Muscle of leg (tissue), 3 donors: ENCODE measurements at regions not wholly inside any gene's neighbourhood (a gene's known extent, or its start where the extent isn't known, plus 50 kb on each side); places are given as distances from the start of the nearest gene placed in this dataset.

Experiments used
- DNase-seq: peaks from one replicate; pipeline ENCODE4 v3.0.0; 2013
- H3K27ac ChIP-seq: one replicate; pipeline ENCODE4 v1.5.1; 2013; ENCODE audit warnings: mild to moderate bottlenecking, low read length, control low read depth
- H3K27me3 ChIP-seq: one replicate; pipeline ENCODE4 v1.6.1; 2013; ENCODE audit warnings: low read length; ENCODE audit not compliant: control insufficient read depth, insufficient read depth
- H3K36me3 ChIP-seq: one replicate; pipeline ENCODE4 v1.6.1; 2013; ENCODE audit warnings: low read length; ENCODE audit not compliant: control insufficient read depth, insufficient read depth
- H3K4me1 ChIP-seq: one replicate; pipeline ENCODE4 v1.6.1; 2013; ENCODE audit warnings: low read length; ENCODE audit not compliant: control insufficient read depth, insufficient read depth
- H3K4me3 ChIP-seq: one replicate; pipeline ENCODE4 v1.5.1; 2013; ENCODE audit warnings: low read length, control low read depth
- H3K9me3 ChIP-seq: replicated peaks from 2 replicates; pipeline ENCODE4 v1.6.1; 2013; ENCODE audit warnings: low read depth, low read length; ENCODE audit not compliant: control insufficient read depth
- WGBS: methylation state at CpG from one replicate; pipeline ENCODE4 v1.1.5; 2013; ENCODE audit warnings: missing lambda C conversion rate; ENCODE audit not compliant: insufficient coverage; 5-methylcytosine and 5-hydroxymethylcytosine counted together

- Histone ChIP-seq H3K36me3 (no peaks in the 10 kb centered on the region), H3K27me3 (no peaks in the 10 kb centered on the region), H3K4me1 (no peaks in the 10 kb centered on the region), H3K4me3 (no peak overlapping the region), H3K9me3 (peaks cover 9% of the 10 kb centered on the region), H3K27ac (no peak overlapping the region)
- no CpG with 5 or more reads among the region's 2 CpGs for WGBS
- no peak for DNase-seq
These were observed 628.3 kb upstream of the ADGRL2 start for GRCh38 chr1:81172483-81172882.

GRCh38 chr1:81170721-81171120 lies 630.0 kb upstream of the ADGRL2 start:
- no peak for DNase-seq
- Histone ChIP-seq H3K27me3 (no peaks in the 10 kb centered on the region), H3K4me3 (no peak overlapping the region), H3K9me3 (peaks cover 9% of the 10 kb centered on the region), H3K4me1 (no peaks in the 10 kb centered on the region), H3K36me3 (no peaks in the 10 kb centered on the region), H3K27ac (no peak overlapping the region)
- no CpG with 5 or more reads among the region's 2 CpGs for WGBS

DNA sequence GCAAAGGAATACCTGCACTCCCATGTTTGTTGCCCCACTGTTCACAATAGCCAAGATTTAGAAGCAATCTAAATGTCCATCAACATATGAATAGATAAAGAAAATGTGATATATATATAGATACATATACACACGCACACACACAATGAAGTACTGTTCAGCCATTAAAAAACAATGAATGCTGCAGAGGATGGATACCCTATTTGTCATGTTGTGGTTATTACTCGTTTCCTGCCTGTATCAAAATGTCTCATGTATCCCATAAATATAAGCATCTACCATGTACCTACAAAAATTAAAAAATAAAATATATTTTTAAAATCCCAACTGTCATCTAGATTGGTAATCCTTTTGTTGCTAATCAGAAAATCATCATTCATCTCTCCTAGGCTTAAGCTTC lies 634.8 kb upstream of the ADGRL2 start:
- no peak overlapping the region for H3K27ac ChIP-seq
- WGBS: no CpG with 5 or more reads among the region's 2 CpGs
- no peak overlapping the region for H3K4me3 ChIP-seq
- H3K36me3 ChIP-seq: no peaks in the 10 kb centered on the region
- DNase-seq: no peak
- no peaks in the 10 kb centered on the region for H3K4me1 ChIP-seq
- no peaks in the 10 kb centered on the region for H3K9me3 ChIP-seq
- no peaks in the 10 kb centered on the region for H3K27me3 ChIP-seq

GRCh38 chr1:81160696-81161095 lies 640.0 kb upstream of the ADGRL2 start:
- H3K4me3 ChIP-seq: no peak overlapping the region
- H3K4me1 ChIP-seq: no peaks in the 10 kb centered on the region
- H3K27ac ChIP-seq: no peak overlapping the region
- 93% methylated on average over 3 of the region's 3 CpGs for WGBS
- DNase-seq: no peak
- no peaks in the 10 kb centered on the region for H3K27me3 ChIP-seq
- no peaks in the 10 kb centered on the region for H3K36me3 ChIP-seq
- H3K9me3 ChIP-seq: no peaks in the 10 kb centered on the region

GRCh38 chr1:81158592-81158991 lies 642.1 kb upstream of the ADGRL2 start:
- Histone ChIP-seq H3K27me3 (no peaks in the 10 kb centered on the region), H3K4me3 (no peak overlapping the region), H3K9me3 (no peaks in the 10 kb centered on the region), H3K4me1 (no peaks in the 10 kb centered on the region), H3K27ac (no peak overlapping the region), H3K36me3 (no peaks in the 10 kb centered on the region)
- DNase-seq: peak; percentile 14
- 33% methylated on average over 1 of the region's 3 CpGs for WGBS

- H3K4me1 ChIP-seq: no peaks in the 10 kb centered on the region
- H3K9me3 ChIP-seq: no peaks in the 10 kb centered on the region
- no peak overlapping the region for H3K4me3 ChIP-seq
- no peaks in the 10 kb centered on the region for H3K36me3 ChIP-seq
- DNase-seq: no peak
- H3K27ac ChIP-seq: no peak overlapping the region
- no CpG with 5 or more reads among the region's 1 CpG for WGBS
- H3K27me3 ChIP-seq: no peaks in the 10 kb centered on the region
These were observed 643.0 kb upstream of the ADGRL2 start for GRCh38 chr1:81157686-81158085.

DNA sequence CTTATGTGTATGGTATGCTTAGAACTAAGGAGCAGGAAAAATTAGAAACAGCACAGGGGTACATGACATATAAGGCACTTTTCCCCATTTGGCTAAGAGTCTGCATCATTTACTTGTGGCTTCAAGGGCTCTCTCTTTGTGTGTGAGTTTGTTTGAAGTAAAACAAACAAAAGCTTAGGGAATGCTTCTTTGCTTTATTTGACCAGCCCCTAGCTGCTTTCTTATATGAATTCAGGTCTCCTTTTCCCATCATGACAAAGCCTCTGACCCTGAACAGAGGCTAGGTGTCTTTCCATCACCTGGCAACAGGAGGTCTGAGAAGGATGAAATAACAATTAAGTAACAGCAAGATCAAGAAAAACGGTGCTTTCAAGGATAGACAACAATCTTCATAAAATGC lies 643.8 kb upstream of the ADGRL2 start:
- Histone ChIP-seq H3K27me3 (no peaks in the 10 kb centered on the region), H3K9me3 (no peaks in the 10 kb centered on the region), H3K36me3 (no peaks in the 10 kb centered on the region), H3K27ac (no peak overlapping the region), H3K4me1 (no peaks in the 10 kb centered on the region), H3K4me3 (no peak overlapping the region)
- no CpG with 5 or more reads among the region's 1 CpG for WGBS
- no peak for DNase-seq

GRCh38 chr1:81155131-81155530 lies 645.6 kb upstream of the ADGRL2 start:
- Histone ChIP-seq H3K9me3 (no peaks in the 10 kb centered on the region), H3K27me3 (no peaks in the 10 kb centered on the region), H3K4me1 (no peaks in the 10 kb centered on the region), H3K36me3 (no peaks in the 10 kb centered on the region), H3K27ac (no peak overlapping the region), H3K4me3 (no peak overlapping the region)
- no peak for DNase-seq
- no CpG with 5 or more reads among the region's 1 CpG for WGBS

DNA sequence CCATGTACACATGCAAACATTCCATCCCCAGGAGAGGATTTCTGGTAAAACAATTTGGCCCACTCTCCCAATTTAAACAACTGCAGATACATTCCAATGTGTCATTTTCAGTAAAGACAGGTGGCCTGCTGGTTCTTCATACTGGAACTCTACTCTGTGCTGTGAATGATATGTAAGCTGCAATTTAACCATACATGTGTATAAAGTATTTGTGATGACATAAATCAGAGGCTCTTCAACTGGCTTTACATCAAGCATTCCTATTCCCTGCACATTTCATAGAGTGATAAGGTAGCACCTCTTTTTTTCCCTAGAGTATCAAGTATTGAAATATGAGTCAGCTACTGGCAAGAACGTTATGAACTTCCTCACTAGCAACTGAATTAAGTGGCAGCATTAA lies 649.5 kb upstream of the ADGRL2 start:
- DNase-seq: peak; percentile 42
- whole genome bisulfite sequencing: 33% methylated on average over 1 of the region's 1 CpG
- Histone ChIP-seq H3K9me3 (no peaks in the 10 kb centered on the region), H3K27me3 (no peaks in the 10 kb centered on the region), H3K4me1 (no peaks in the 10 kb centered on the region), H3K36me3 (no peaks in the 10 kb centered on the region), H3K27ac (no peak overlapping the region), H3K4me3 (no peak overlapping the region)

DNA sequence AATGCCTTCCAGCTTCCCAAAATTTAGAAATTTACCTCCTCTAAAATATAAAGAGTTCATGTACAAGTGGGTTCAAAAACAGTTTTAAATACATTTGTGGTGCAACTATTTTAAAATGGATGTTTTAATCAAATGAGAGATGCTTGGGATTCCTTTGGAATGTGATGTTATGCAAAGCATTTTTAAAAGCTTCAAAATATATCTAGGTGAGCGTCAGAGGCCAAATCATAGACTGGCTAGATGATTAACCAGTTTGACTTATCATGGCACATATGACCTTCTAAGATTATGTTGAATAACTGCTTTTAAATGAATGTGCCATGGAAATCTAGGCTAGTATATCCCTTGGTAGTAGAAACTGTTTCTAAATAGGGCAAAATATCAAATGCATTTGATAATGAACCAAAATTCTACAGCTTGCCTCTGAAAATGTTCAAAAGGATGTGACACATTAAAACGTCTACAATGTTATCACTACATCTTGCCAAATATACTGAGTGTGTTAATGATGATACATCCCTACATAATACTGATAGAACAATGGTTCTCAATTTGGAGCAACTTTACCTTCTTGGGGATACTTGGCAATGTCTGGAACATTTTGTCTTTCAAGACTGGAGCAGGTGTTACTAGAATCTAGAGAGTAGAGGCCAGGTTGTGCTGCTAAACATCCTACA lies 650.9 kb upstream of the ADGRL2 start:
- WGBS: no CpG with 5 or more reads among the region's 2 CpGs
- no peaks in the 10 kb centered on the region for H3K27me3 ChIP-seq
- no peak for DNase-seq

DNA sequence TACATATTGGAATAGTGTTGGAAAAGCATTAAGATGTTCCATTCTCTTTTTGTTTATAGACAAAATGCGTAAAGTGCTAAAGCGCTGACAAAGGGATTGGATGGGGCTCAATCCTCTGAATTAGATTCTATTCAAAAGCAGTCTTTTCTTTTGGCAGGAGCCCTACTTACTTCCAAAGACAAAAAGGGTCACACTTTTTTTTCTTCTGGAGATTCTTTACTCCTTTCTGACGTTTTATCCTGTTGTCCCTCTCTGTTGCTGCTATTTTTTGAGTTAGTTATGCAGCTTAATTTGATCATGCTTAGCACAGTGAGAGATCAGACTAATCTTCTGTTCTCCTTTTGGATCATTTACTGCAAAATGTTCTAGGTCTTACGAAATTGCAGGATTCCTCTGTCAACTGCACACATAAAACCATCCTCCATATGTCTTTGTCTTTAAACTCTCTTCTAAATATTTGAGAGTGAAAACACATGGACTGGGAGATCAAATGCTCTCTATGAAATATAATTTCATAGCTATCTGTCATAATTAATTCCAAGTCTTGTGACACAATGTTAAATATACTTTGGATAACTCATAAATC lies 656.4 kb upstream of the ADGRL2 start:
- no CpG with 5 or more reads among the region's 4 CpGs for WGBS
- H3K9me3 ChIP-seq: no peaks in the 10 kb centered on the region

More for the DNA sequence above, 650.9 kb upstream of the ADGRL2 start:
- Histone ChIP-seq H3K4me3 (no peak overlapping the region), H3K36me3 (no peaks in the 10 kb centered on the region), H3K9me3 (no peaks in the 10 kb centered on the region), H3K4me1 (no peaks in the 10 kb centered on the region), H3K27ac (no peak overlapping the region)

More for the DNA sequence above, 656.4 kb upstream of the ADGRL2 start:
- H3K4me1 ChIP-seq: no peaks in the 10 kb centered on the region
- H3K27me3 ChIP-seq: no peaks in the 10 kb centered on the region
- no peak overlapping the region for H3K27ac ChIP-seq
- no peaks in the 10 kb centered on the region for H3K36me3 ChIP-seq
- no peak overlapping the region for H3K4me3 ChIP-seq
- DNase-seq: peak; percentile 23
